NT2/D1 (cell line): ENCODE measurements at regions not wholly inside any gene's neighbourhood (a gene's known extent, or its start where the extent isn't known, plus 50 kb on each side); places are given as distances from the start of the nearest gene placed in this dataset.

Experiments
- SUZ12 ChIP-seq: IDR thresholded peaks from 2 replicates; pipeline ENCODE4 v1.6.1; 2011; ENCODE audit not compliant: insufficient read length, insufficient read depth; ENCODE audit errors: extremely low read depth
- YY1 ChIP-seq: IDR thresholded peaks from 2 replicates; pipeline ENCODE4 v1.6.1; 2011; ENCODE audit not compliant: insufficient read length, insufficient read depth
- ZNF274 ChIP-seq: IDR thresholded peaks from 2 replicates; pipeline ENCODE4 v1.6.1; 2011; ENCODE audit warnings: mild to moderate bottlenecking, low read depth, low read length

- TF ChIP-seq YY1, result no peak
- no peak for TF ChIP-seq ZNF274
- no peak for TF ChIP-seq SUZ12
Measured at GRCh38 chr1:88060112-88060673, 623.9 kb upstream of the PKN2 start.
